Neural progenitor cell (in vitro differentiated cells): ENCODE measurements at regions not wholly inside any gene's neighbourhood (a gene's known extent, or its start where the extent isn't known, plus 50 kb on each side); places are given as distances from the start of the nearest gene placed in this dataset.

Experiments used
- EZH2phosphoT487 ChIP-seq: fragments of 200-600 bp; sonication (generic); IDR thresholded peaks from 2 replicates; pipeline ENCODE4 v1.6.1; 2017; ENCODE audit warnings: antibody characterized with exemption
- TF ChIP-seq, protein P1 (sequence below): fragments of 200-600 bp; sonication (generic); IDR thresholded peaks from 2 replicates; pipeline ENCODE4 v1.5.1; 2017; ENCODE audit warnings: antibody characterized with exemption, mild to moderate bottlenecking

DNA sequence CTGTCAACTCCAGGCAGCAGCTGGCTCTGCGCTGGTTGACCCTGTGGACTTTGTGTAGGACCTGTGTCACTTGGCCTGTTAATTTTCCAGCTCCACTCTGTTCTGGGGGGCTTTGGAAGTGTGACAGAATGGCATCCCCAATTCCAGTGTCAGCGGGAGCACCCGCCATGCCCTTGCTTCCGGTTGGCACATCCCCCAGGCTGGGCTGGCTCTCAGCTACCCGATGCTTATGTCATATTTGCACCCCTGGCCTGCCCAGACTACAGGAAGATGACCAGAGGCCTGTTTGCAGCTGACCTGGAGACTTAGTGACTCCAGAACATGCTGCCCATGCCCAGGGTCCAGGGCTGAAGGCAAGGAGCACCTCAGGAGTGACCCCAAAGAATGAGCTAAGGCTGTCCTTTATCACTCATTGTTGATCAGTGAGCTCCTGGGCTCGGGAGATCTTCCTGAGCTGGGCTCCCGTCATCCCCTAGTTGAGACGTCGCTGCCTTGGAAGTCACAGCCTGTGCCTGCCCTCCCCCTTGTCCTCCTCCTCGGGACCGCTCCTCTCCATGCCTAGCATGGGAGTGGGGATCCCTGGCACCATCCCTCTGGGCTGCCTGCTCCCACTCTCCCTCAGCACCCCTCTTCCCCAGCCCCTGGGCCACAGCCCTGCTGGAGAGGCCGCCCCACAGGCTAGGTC is 163.4 kb upstream of the RTL1 start:
- TF ChIP-seq, protein P1, sequence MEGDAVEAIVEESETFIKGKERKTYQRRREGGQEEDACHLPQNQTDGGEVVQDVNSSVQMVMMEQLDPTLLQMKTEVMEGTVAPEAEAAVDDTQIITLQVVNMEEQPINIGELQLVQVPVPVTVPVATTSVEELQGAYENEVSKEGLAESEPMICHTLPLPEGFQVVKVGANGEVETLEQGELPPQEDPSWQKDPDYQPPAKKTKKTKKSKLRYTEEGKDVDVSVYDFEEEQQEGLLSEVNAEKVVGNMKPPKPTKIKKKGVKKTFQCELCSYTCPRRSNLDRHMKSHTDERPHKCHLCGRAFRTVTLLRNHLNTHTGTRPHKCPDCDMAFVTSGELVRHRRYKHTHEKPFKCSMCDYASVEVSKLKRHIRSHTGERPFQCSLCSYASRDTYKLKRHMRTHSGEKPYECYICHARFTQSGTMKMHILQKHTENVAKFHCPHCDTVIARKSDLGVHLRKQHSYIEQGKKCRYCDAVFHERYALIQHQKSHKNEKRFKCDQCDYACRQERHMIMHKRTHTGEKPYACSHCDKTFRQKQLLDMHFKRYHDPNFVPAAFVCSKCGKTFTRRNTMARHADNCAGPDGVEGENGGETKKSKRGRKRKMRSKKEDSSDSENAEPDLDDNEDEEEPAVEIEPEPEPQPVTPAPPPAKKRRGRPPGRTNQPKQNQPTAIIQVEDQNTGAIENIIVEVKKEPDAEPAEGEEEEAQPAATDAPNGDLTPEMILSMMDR: no peak
- TF ChIP-seq EZH2phosphoT487: no peak
